ENCODE measurements at regions not wholly inside any gene's neighbourhood (a gene's known extent, or its start where the extent isn't known, plus 50 kb on each side); places are given as distances from the start of the nearest gene placed in this dataset.

GRCh38 chr3:23669541-23670255 lies 136.1 kb upstream of the UBE2E1 start:
- TF ChIP-seq CTCF (IDR thresholded peaks at IDR 0.05) = no peak
- no peak for TF ChIP-seq EP300 (IDR thresholded peaks at IDR 0.05)
- no peak for TF ChIP-seq POLR2A (IDR thresholded peaks at IDR 0.05)

All from suprapubic skin (tissue), 3 donors.